T-helper 1 cell (primary cell): ENCODE measurements at regions not wholly inside any gene's neighbourhood (a gene's known extent, or its start where the extent isn't known, plus 50 kb on each side); places are given as distances from the start of the nearest gene placed in this dataset.
"Not testable (repeated sequence)": the region's sequence is repeated elsewhere in the genome, so short reads cannot be mapped to it uniquely, and the experiment has no call there.

Experiments
- DNase-seq, 5 donors: peaks; one replicate each; pipeline ENCODE4 v3.0.0-alpha.2; 2012 to 2020

DNA sequence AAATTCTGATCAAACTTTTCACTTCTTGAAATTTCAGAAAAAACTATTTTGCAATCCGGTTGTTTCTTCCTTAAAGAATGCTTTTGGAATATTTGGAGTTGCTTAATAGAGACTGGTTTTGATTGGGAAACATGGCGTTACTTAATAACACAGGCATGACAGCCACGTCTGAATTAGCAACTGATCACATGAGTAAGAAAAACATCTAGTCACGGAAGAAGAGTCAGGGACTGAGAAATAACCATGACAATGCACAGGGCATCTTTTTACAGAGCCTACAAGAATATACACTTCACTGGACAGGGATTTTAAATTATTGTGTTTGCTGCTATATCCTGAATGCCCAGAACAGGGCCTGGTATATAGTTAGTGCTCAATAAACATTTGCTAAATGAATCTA lies 94.1 kb upstream of the NOTCH2NLA start:
- DNase-seq = not testable (repeated sequence)

GRCh38 chr1:146318715-146319114 lies 89.9 kb upstream of the NOTCH2NLA start:
- DNase-seq = not testable (repeated sequence)

DNA sequence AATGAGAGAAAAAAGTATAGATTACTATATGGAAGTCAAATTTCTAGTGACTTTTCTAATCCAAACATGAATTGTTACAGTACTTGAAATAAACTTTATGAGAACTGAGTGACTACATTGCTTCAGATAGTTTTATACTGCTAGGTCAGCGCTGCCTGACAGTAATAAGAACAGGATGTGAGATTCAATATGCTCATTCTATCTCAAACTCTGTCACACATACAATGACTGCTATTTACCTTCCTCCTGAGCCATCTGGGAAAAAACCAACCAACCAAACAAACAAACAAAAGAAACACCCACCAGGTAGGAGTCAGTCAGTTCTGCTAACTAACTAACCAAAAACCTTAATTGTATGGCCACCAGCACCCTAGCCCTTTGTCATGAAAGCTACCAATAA lies 89.0 kb upstream of the NOTCH2NLA start:
- DNase-seq = not testable (repeated sequence)

DNA sequence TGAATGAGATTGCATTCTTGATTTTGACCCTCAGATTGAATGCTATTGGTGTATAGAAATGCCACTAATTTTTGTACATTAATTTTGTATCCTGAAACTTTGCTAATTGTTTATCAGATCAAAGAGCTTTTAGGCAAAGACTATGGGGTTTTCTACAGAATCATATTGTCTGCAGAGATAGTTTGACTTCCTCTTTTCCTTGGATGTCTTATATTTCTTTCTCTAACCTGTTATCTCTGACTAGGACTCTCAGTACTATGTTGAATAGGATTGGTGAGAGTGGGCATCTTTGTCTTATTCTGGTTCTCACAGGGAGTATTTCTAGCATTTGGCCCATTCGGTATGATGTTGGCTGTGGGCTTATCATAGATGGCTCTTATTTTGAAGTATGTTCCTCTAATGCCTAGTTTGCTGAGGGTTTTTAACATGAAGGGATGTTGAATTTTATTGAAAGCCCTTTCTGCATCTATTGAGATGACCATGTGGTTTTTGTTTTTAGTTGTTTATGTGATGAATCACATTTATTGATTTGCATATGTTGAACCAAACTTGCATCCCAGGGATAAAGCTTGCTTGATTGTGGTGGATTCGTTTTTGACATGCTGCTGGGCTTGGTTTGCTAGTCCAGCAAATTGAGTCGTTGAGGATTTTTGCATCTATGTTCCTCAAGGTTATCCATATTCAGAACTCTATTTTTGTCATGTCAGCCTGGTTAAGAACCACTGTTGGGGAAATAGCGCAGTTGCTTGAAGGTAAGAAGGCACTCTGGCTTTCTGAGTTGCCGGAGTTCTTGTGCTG lies 85.8 kb upstream of the NOTCH2NLA start:
- not testable (repeated sequence) for DNase-seq

DNA sequence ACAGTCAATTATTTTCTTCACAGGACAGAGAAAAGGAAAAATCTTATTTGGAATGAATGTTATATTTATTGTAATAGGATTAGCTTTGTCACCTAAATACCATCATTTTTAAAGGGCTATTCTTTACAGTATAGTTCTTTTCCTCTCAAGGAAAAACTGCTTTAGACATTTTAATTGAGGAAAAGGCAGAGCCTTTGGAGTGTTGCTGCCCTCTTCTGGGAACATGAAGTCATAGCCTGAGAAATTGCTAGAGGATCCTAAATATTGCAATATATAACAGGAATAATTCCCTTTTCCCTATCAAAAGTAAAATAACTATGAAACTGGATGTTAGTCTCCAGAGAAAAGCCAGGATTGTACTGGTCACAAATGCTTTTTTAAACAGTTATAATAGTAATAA lies 81.8 kb upstream of the NOTCH2NLA start:
- not testable (repeated sequence) for DNase-seq

DNA sequence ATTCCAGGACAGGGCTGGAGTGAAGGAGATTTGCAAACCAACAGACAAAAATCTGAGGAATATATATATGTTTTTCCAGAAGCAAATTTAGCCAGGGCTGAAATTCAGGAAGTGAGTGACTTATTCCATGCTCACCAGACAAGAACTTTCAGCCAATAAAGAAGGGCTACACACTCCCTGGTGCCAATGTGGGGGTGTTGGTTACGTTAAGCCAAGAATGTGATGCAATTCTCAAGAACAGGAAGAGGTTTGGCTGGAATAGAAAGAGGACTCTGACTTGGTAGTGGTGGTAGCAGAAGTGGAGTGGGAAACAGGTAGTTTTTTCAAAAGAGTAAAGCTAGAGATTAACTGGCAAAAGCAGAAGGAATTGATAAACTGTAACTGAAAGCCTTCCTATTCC lies 80.6 kb upstream of the NOTCH2NLA start:
- not testable (repeated sequence) for DNase-seq

GRCh38 chr1:146308892-146309291 lies 80.1 kb upstream of the NOTCH2NLA start:
- not testable (repeated sequence) for DNase-seq

DNA sequence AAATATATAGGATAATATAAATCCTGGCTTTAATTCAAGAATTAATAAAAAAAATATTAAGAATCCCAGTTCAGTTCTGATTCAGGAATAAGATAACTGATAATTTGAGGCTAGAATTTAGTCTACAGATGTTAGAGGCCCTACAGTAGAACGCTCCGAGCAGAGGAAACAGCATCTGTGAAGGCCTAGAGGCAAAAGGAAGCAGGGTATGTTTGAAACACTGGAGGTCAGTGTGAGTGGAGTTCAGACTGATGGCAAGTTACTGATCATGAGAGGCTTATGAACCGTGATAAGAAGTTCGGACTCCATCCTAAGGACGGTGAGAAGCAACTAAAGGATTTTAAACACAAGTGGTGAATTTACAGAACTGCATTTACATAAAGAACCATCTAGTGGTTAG lies 79.3 kb upstream of the NOTCH2NLA start:
- not testable (repeated sequence) for DNase-seq

GRCh38 chr1:146307632-146308031 lies 78.8 kb upstream of the NOTCH2NLA start:
- not testable (repeated sequence) for DNase-seq

DNA sequence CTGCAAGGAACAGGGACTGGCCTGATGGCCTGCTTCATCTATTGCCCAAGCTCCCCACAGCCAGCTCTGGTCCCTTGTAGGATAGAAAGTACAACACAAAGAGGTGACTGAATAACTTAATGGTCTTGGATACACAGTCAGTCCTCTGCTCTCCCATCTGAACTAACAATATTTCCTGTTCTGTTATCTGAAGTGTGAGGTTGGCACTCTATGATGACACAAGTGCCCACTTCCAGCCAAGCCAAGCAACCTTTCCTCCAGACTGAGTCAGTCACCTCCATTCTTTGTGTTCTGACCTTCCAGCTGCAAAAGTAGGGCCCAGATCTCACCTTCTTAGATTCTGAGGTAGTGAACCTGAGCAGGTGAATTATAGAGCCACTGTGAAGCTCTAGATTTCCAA lies 77.8 kb upstream of the NOTCH2NLA start:
- DNase-seq = not testable (repeated sequence)

GRCh38 chr1:146305442-146305841 lies 76.6 kb upstream of the NOTCH2NLA start:
- DNase-seq = not testable (repeated sequence)

- not testable (repeated sequence) for DNase-seq
Observed at GRCh38 chr1:146298575-146298897, 69.7 kb upstream of the NOTCH2NLA start.

DNA sequence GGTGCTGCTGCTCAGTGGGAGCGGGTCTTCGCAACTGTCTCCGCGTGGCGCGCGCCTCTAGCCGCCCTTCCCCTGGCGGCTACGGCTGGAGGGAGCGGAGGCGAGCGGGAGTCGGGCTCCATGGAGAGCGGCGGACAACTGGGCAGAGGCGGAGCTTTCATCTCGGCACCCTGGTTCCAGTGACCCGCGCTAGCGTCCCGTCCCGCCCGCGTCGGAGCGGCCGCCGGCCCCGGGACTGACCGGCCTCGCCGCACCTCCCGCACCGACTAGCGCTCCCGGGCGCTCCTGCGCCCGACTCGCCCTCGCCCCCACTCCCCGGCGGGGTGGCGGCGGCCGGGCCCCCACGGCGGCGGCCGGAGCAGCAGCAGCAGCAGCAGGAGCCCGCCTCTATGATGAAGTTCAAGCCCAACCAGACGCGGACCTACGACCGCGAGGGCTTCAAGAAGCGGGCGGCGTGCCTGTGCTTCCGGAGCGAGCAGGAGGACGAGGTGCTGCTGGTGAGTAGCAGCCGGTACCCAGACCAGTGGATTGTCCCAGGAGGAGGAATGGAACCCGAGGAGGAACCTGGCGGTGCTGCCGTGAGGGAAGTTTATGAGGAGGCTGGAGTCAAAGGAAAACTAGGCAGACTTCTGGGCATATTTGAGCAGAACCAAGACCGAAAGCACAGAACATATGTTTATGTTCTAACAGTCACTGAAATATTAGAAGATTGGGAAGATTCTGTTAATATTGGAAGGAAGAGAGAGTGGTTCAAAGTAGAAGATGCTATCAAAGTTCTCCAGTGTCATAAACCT lies 69.2 kb upstream of the NOTCH2NLA start:
- not testable (repeated sequence) for DNase-seq

GRCh38 chr1:146292940-146293936 lies 64.4 kb upstream of the NOTCH2NLA start:
- DNase-seq = not testable (repeated sequence)

DNA sequence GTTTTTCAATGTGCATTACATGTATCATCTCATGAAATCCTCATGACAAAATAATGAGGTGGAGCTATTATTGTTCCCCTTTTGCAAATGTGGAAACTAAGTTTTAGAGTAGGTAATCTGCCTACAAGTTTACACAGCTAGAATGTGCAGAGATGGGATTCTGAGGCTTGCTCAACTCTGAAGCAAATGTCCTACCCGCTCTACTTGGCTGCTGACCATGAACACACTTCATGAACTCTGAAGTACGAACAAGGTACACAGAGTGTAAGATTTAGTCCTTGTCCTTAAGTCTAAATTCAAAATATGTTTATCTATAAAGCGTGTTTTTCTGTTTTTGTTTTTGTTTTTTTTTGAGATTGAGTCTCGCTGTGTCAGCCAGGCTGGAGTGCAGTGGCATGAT lies 63.6 kb upstream of the NOTCH2NLA start:
- not testable (repeated sequence) for DNase-seq

DNA sequence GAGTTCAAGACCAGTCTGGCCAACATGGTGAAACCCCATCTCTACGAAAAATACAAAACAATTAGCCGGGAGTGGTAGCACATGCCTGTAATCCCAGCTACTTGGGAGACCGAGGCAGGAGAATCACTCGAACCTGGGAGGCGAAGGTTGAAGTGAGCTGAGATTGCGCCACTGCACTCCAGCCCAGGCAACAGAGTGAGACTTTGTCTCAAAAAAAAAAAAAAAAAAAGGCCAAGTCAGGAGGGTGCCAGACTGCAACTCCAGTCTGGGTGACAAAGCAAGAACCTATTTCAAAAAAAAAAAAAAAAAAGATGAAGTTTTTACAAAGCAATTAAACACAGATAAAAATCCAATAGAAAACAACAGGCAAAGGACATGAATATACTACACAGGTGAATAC lies 59.1 kb upstream of the NOTCH2NLA start:
- not testable (repeated sequence) for DNase-seq

DNA sequence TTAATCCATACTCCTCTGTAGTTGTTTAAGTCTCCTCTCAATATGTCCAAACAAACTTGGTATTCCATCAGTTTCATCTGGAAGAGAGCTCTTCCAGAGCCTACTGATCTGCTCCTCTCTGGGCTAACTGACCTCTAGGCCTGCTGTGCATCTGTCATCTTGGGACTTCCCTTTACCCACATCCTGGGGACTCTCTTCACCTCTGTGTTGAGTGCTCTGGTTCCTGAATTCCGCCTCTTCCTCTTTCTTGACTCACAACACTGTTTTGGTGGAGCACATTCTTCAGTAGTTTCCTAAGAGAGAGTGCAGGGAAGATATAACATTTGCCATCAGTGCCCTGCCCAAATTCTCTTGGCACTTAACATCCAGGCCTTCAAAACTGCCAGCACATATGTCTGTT lies 55.9 kb upstream of the NOTCH2NLA start:
- DNase-seq = not testable (repeated sequence)

DNA sequence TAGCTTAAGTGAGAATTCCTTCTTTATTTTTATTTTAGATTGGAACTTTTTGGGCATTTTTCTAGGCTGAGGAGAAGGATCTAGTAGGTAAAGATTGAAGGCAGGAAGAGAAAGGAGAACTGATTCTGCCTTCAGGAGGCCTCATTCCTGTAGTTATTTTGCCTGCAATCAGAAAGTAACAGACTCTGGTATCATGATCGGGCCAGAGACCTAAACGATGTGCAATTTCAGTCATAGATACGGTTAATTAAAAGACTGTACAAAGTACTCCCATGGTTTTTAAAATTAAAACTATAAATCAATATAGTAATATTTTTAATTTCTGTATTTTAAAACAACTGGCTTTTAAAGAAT lies 54.7 kb upstream of the NOTCH2NLA start:
- DNase-seq = not testable (repeated sequence)

DNA sequence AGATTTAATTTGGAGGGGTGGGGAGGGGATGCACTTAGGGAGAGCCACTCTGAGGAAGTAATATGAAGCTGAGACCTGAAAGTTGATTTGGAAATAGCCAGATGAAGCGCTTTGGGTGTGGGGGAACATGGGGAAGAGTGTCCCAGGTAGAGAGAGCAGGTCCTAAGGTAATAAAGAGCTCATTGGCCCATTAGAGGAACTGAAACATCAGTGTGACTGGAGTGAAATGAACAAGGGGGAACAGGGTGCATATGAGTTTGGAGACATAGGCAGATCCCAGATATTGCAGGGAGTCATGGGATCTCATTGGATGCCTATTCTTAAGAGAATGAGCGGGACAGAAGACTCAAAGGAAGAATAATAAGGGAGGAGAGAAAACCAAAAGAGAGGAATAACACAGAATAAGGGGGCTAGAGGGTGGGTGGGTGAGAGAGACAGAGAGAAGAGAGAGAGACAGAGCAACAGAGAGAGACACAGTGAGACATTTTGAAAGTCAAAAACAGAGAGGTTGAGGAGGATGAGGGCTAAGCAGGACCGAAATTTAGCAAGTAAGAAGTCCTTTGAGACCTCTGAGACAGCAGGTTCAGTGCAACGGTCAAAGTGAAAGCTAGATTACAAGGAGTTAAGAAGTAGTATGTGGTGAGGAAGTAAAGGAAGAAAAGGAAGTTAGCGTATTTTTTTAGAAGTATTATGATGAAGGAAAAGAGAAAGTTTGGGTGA lies 54.1 kb upstream of the NOTCH2NLA start:
- not testable (repeated sequence) for DNase-seq

DNA sequence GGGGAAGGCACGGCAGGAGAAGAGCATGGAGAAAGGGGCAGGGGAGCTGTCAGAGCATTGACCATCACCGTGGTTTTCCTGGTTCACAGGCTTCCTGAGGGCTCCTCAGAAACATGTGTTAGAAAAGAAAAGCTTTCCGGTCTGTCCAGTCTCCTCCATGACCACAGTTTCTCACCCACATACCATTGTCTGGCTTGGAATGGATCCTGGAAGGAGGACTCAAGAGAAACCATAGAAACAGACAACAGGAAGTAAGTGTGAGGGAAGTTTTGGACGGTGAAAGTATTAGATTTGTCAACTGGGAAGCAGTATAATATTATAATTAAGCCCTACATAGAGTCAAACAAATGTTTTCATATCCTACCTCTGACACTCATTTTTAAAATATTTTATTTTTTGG lies 52.7 kb upstream of the NOTCH2NLA start:
- DNase-seq = not testable (repeated sequence)

DNA sequence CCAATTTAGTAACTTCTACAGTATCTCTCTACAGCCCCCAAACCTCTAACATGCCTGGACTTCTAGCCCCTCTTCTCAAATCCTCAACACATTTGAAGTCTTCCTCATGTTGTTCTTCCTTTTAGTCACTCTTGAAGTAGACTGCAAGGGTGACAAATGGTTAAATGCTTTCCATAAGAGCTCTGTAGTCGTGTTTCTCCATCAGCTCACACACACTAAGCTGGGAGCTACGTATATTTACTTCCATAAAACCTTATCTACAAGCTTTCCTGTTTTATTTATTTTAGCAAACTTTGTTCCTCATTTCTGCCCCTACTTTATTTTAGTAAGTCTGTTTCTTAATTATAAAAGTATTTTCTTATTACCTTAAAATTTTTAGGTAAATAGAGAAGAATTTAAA lies 49.9 kb upstream of the NOTCH2NLA start:
- DNase-seq = not testable (repeated sequence)
